SK-N-SH (cell line): ENCODE measurements at regions not wholly inside any gene's neighbourhood (a gene's known extent, or its start where the extent isn't known, plus 50 kb on each side); places are given as distances from the start of the nearest gene placed in this dataset.

Source experiments
- CTCF ChIP-seq: fragments of 200-600 bp; sonication (generic); IDR thresholded peaks from 2 replicates; pipeline ENCODE4 v1.6.1; 2017; ENCODE audit warnings: antibody characterized with exemption, mild to moderate bottlenecking, moderate library complexity
- EP300 ChIP-seq, 2 experiments: IDR thresholded peaks; 2 replicates each; pipeline versions ENCODE4 v1.4.0 to v1.6.1; 2012; ENCODE audit warnings: borderline replicate concordance in 1 of 2, low read depth in 1 of 2, low read length in 1 of 2
- RCOR1 ChIP-seq: fragments of 150-350 bp; IDR thresholded peaks from 2 replicates; pipeline ENCODE4 v1.6.1; 2017; ENCODE audit warnings: antibody characterized with exemption, low read length
- RFX5 ChIP-seq: IDR thresholded peaks from 2 replicates; pipeline ENCODE4 v1.6.1; 2012; ENCODE audit warnings: mild to moderate bottlenecking, improper control_type of control experiment, low read length

GRCh38 chr7:106552645-106553445 is 108.1 kb downstream of the CCDC71L start:
- no peak for TF ChIP-seq EP300 (IDR thresholded peaks at IDR 0.05; ENCODE audit: borderline replicate concordance in 1 of 2, low read depth in 1 of 2, low read length in 1 of 2)
- no peak for TF ChIP-seq RCOR1
- TF ChIP-seq CTCF, result no peak
- no peak for TF ChIP-seq RFX5
